Breast epithelium (tissue), 3 donors: ENCODE measurements at regions not wholly inside any gene's neighbourhood (a gene's known extent, or its start where the extent isn't known, plus 50 kb on each side); places are given as distances from the start of the nearest gene placed in this dataset.

Experiments
- CTCF ChIP-seq, 3 donors: fragments of 450-650 bp; IDR thresholded peaks; one replicate each; pipeline ENCODE4 v1.5.1; 2016 to 2017; ENCODE audit warnings: antibody characterized with exemption in 3 of 3, mild to moderate bottlenecking in 3 of 3, moderate library complexity in 3 of 3
- POLR2A ChIP-seq: fragments of 450-650 bp; IDR thresholded peaks from one replicate; pipeline ENCODE4 v1.6.1; 2016; ENCODE audit warnings: antibody characterized with exemption, mild to moderate bottlenecking, moderate library complexity
- POLR2AphosphoS5 ChIP-seq, 3 donors: sonication (generic); formaldehyde crosslinking; IDR thresholded peaks; one replicate each; pipeline ENCODE4 v1.6.1; 2017; ENCODE audit warnings: antibody characterized with exemption in 3 of 3

- TF ChIP-seq CTCF (IDR thresholded peaks at IDR 0.05) (no peak), POLR2A (no peak), POLR2AphosphoS5 (IDR thresholded peaks at IDR 0.05) (no peak)
Measured at GRCh38 chr3:160126051-160126450, 99.2 kb upstream of the C3orf80 start.
